A673 (cell line): ENCODE measurements at regions not wholly inside any gene's neighbourhood (a gene's known extent, or its start where the extent isn't known, plus 50 kb on each side); places are given as distances from the start of the nearest gene placed in this dataset.

Experiments used
- BruUV-seq: library from RNA; stranded (reverse); fragments of 400-500 nt; replicated peaks from 2 replicates; lab custom pipeline; 2021; lab: Mats Ljungman, UMichigan
- CTCF ChIA-PET: fragments of 300-600 bp; sonication (Branson Sonifier 250); formaldehyde crosslinking; loops from one replicate; lab custom pipeline; 2022; ENCODE audit warnings: antibody characterized with exemption; lab: Charles Lee
- POLR2A ChIA-PET: fragments of 300-600 bp; sonication (Branson Sonifier 250); formaldehyde crosslinking; loops from one replicate; lab custom pipeline; 2022; ENCODE audit warnings: antibody characterized with exemption; ENCODE audit not compliant: low non-redundant PET; lab: Charles Lee
- DNase-seq: peaks from one replicate; pipeline ENCODE4 v3.0.0-alpha.2; 2015; ENCODE audit warnings: low spot score
- H3K27ac ChIP-seq: fragments of 200-600 bp; sonication (generic); 2 replicates; pipeline ENCODE4 v1.5.1; 2016; ENCODE audit warnings: mixed run types, low read depth, mild to moderate bottlenecking, mixed read lengths, antibody characterized with exemption, low read length; ENCODE audit not compliant: poor library complexity, severe bottlenecking
- H3K27me3 ChIP-seq: fragments of 200-600 bp; sonication (generic); replicated peaks from 2 replicates; pipeline ENCODE4 v1.6.1; 2017; ENCODE audit warnings: mixed run types, low read depth, mild to moderate bottlenecking, mixed read lengths, antibody characterized with exemption, low read length; ENCODE audit not compliant: insufficient read depth, poor library complexity
- H3K36me3 ChIP-seq: fragments of 200-600 bp; sonication (generic); 2 replicates; pipeline ENCODE4 v1.6.1; 2016; ENCODE audit warnings: mixed run types, mild to moderate bottlenecking, mixed read lengths, antibody characterized with exemption, low read length; ENCODE audit not compliant: insufficient read depth, poor library complexity, severe bottlenecking
- H3K4me1 ChIP-seq: fragments of 200-600 bp; sonication (generic); 2 replicates; pipeline ENCODE4 v1.6.1; 2017; ENCODE audit warnings: mixed run types, mild to moderate bottlenecking, mixed read lengths, antibody characterized with exemption, low read length; ENCODE audit not compliant: insufficient read depth, poor library complexity, severe bottlenecking
- H3K4me3 ChIP-seq: fragments of 200-600 bp; sonication (generic); 2 replicates; pipeline ENCODE4 v1.5.1; 2016; ENCODE audit warnings: low read depth, mixed run types, mild to moderate bottlenecking, mixed read lengths, low read length; ENCODE audit not compliant: poor library complexity, severe bottlenecking
- H3K9me3 ChIP-seq: fragments of 200-600 bp; sonication (generic); 2 replicates; pipeline ENCODE4 v1.6.1; 2016; ENCODE audit warnings: mixed run types, low read depth, mild to moderate bottlenecking, mixed read lengths, antibody characterized with exemption, low read length; ENCODE audit not compliant: poor library complexity, severe bottlenecking
- CTCF ChIP-seq: fragments of 300-800, 200-600 bp; sonication (generic); conservative IDR thresholded peaks from 2 replicates; pipeline ENCODE4 v1.5.1; 2017; ENCODE audit warnings: low read depth, mild to moderate bottlenecking, antibody characterized with exemption, low read length, moderate library complexity, mixed read lengths
- EZH2 ChIP-seq: fragments of 200-600 bp; sonication (generic); IDR thresholded peaks from 2 replicates; pipeline ENCODE4 v1.6.1; 2017; ENCODE audit warnings: borderline replicate concordance, low read depth, mild to moderate bottlenecking, mixed read lengths, antibody characterized with exemption, low read length; ENCODE audit not compliant: poor library complexity, severe bottlenecking
- intact Hi-C: fragments of 100-400 bp; cut with micrococcal nuclease; formaldehyde crosslinking; loops from one replicate; pipeline ENCODE4 v1.10.0; 2022; ENCODE audit not compliant: unreplicated experiment

DNA sequence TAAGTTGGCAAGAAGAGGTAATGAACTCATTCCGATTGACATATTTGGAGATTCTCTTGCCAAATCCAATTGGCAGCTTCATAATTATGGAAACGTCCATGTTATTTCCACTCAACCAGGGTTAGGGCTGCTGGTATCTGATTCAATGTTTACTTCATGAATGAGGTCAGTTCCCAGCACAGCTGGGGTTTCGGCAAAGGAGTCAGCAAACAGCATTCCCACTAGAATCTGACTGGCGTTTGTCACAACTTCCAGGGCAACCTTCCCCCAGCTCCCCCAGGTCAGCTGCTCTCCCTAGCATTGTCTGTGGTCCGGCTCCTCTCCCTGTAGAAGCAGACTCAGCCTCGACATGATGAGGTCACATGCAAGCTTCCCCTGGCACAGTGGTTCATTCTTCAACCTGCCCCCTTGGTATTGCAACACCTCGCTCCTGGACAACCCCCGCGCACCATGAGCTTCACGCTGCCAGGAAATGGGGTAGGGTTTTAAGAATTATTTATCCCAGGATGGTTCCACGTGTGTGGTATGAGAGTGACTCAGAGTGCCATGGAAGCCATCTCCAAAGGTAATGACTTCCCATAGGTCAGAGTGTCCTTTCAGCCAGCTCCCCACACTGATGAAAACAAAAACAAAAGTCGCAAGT, 100.7 kb upstream of the SLC25A33 start:
- intact Hi-C loops: no loop called here
- POLR2A ChIA-PET: interaction anchor here (0.6 kb wide), 1 partner anchor 253 kb away, joined by 4 read pairs; no protein-coding TSS in a partner anchor
- Histone ChIP-seq H3K4me1 (no peaks in the 10 kb centered on the region), H3K9me3 (no peaks in the 10 kb centered on the region), H3K36me3 (no peaks in the 10 kb centered on the region), H3K27me3 (no peaks in the 10 kb centered on the region), H3K4me3 (no peak overlapping the region), H3K27ac (no peak overlapping the region)
- CTCF ChIA-PET: interaction anchor here (1.0 kb wide), 1 partner anchor 149 kb away, joined by 6 read pairs; no protein-coding TSS in a partner anchor
- BruUV-seq: no TSS peak
- DNase-seq: no peak
- TF ChIP-seq CTCF (no peak), EZH2 (no peak)

- intact Hi-C loops: no loop called here
- no peaks in the 10 kb centered on the region for H3K36me3 ChIP-seq
- ChIA-PET CTCF (interaction anchor here (1.0 kb wide), 1 partner anchor 150 kb away, joined by 6 read pairs; no protein-coding TSS in a partner anchor), POLR2A (no interaction called here)
- no peaks in the 10 kb centered on the region for H3K27me3 ChIP-seq
- H3K4me1 ChIP-seq: no peaks in the 10 kb centered on the region
- no peak for DNase-seq
- BruUV-seq: no TSS peak
- H3K9me3 ChIP-seq: no peaks in the 10 kb centered on the region
- no peak overlapping the region for H3K4me3 ChIP-seq
- no peak overlapping the region for H3K27ac ChIP-seq
- TF ChIP-seq EZH2 (no peak), CTCF (no peak)
Measured at GRCh38 chr1:9439074-9439761, 100.0 kb upstream of the SLC25A33 start.

DNA sequence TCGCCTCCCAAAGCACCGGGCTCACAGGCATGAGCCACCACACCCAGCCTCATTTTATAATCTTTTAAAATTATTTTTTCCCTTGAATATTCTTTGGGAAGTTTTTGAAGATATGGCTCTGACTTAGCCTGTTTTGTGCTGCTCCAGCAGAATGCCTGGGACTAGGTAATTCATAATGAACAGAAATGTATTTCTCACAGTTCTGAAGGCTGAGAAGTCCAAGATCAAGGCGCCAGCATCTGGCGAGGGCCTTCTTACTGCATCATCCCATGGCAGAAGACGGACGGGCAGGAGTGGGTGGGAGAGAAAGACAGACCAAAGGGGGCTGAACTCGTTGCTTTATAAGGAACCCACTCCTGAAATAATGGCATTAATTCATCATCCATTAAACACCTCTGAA, 99.0 kb upstream of the SLC25A33 start:
- CTCF ChIA-PET: no interaction called here
- no TSS peak for BruUV-seq
- TF ChIP-seq EZH2 (no peak), CTCF (no peak)
- H3K4me3 ChIP-seq: no peak overlapping the region
- intact Hi-C loops: no loop called here
- no peaks in the 10 kb centered on the region for H3K36me3 ChIP-seq
- no peaks in the 10 kb centered on the region for H3K4me1 ChIP-seq
- H3K9me3 ChIP-seq: no peaks in the 10 kb centered on the region
- H3K27me3 ChIP-seq: no peaks in the 10 kb centered on the region
- no peak overlapping the region for H3K27ac ChIP-seq
- POLR2A ChIA-PET: no interaction called here
- DNase-seq: no peak
